ENCODE measurements at regions not wholly inside any gene's neighbourhood (a gene's known extent, or its start where the extent isn't known, plus 50 kb on each side); places are given as distances from the start of the nearest gene placed in this dataset.

DNA sequence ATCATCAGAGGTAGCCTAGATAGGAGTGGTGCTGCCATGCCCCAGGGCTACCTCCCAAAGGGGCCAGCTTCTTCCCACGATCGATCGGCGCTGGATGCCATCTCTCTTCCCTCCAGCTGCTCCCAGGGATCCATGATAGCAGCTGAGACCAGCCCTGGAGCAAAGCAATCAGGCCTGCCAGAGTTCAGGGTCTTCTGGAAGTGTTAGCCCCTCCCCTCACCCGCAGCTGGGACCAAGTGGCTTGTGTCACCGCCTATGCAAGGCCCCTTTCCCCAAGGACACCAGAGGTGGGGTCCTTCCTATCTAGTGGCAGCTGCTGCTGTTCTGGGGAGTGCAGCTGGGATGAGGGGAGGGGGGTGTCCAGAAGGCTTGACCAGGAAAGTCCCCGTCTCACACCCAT lies 87.0 kb downstream of the IRF2BPL start:
- no peak for DNase-seq (ENCODE audit: extremely low read depth, low read depth)
- TF ChIP-seq, protein P1, sequence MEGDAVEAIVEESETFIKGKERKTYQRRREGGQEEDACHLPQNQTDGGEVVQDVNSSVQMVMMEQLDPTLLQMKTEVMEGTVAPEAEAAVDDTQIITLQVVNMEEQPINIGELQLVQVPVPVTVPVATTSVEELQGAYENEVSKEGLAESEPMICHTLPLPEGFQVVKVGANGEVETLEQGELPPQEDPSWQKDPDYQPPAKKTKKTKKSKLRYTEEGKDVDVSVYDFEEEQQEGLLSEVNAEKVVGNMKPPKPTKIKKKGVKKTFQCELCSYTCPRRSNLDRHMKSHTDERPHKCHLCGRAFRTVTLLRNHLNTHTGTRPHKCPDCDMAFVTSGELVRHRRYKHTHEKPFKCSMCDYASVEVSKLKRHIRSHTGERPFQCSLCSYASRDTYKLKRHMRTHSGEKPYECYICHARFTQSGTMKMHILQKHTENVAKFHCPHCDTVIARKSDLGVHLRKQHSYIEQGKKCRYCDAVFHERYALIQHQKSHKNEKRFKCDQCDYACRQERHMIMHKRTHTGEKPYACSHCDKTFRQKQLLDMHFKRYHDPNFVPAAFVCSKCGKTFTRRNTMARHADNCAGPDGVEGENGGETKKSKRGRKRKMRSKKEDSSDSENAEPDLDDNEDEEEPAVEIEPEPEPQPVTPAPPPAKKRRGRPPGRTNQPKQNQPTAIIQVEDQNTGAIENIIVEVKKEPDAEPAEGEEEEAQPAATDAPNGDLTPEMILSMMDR (IDR thresholded peaks at IDR 0.05; ENCODE audit: low read depth, low read length), result no peak

DNA sequence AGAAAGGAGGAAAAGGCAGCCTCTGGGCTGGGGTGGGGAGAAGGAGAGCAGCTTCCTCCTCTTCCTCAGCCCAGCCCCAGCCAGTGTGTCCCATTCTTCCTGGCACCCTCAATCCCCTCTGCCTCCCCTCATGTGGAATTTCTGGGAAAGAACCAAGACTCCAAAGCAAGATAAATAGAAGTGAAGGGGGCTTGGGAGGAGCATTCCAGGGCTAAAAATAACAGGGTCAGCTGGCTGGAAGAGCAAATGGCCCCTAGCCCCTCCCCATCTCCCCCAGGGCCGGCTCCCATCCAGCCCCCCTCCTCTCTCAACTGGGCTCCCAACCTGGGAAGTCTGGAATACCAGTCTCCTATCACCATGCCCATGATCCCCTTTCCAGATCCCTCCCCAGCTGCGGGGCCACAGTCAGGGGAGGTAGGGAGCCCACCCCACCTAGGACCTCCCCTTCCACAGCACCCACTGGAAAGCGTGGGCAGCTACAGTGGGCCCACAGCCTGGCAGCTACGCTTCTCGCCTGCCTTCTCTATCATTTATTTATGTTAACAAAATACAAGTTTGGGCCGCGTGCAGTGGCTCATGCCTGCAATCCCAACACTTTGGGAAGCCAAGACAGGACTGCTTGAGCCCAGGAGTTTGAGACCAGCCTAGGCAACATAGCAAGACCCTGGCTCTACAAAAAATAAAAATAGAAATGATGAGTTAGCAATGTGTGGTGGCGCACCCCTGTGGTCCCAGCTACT lies 88.3 kb downstream of the IRF2BPL start:
- DNase-seq (ENCODE audit: extremely low read depth, low read depth), result no peak
- TF ChIP-seq, protein P1 (IDR thresholded peaks at IDR 0.05; ENCODE audit: low read depth, low read length), result no peak

DNA sequence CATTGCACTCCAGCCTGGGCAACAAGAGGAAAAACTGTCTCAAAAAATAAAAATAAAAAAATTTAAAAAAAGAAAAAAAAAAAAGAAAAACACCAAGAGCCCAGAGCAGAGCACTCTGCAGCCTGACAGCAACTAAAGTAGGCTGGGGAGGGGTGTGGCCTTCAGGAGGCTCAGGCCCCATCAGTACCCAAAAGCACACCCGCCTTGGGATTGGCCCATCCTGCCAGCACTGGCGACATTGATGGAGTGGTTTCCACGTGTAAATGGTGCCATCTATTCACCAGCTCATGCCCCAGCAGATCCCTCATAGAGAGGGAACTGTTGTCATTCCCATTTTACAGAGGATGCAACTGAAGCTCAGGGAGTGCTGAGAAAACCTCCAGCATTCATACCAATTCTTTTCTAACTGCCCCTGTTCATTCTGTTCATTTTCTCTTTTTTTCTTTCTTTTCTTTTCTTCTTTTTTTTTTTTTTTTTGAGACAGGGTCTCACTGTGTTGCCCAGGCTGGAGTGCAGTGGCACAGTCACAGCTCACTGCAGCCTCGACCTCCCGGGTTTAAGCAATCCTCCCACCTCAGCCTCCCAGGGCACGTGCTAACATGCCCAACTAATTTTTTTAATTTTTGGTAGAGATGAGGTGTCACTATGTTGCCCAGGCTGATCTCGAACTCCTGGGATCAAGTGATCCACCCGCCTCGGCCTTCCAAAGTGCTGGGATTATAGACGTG lies 89.3 kb downstream of the IRF2BPL start:
- DNase-seq (ENCODE audit: extremely low read depth, low read depth), result no peak
- TF ChIP-seq, protein P1 (IDR thresholded peaks at IDR 0.05; ENCODE audit: low read depth, low read length), result no peak

DNA sequence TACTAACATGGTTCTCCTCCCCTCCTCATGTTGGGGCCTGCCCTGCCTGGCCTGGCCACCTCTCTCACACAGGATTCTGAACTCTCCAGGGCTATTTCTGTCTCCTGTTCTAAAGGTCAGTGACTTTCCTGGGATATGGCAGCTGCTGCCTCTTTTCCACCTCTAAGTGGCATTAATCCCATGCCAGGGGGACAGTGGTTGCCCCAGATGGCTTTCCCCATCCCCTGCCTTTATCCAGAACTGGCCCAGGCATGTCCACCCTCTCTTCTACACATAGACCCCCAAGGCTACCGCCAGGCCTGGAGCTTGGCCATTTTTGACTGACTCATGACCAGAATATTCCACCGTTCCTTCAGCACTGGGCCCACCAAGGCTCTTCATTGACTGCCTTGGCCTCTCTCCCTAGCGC lies 90.4 kb downstream of the IRF2BPL start:
- no peak for DNase-seq (ENCODE audit: extremely low read depth, low read depth)
- TF ChIP-seq, protein P1 (IDR thresholded peaks at IDR 0.05; ENCODE audit: low read depth, low read length), result no peak

DNA sequence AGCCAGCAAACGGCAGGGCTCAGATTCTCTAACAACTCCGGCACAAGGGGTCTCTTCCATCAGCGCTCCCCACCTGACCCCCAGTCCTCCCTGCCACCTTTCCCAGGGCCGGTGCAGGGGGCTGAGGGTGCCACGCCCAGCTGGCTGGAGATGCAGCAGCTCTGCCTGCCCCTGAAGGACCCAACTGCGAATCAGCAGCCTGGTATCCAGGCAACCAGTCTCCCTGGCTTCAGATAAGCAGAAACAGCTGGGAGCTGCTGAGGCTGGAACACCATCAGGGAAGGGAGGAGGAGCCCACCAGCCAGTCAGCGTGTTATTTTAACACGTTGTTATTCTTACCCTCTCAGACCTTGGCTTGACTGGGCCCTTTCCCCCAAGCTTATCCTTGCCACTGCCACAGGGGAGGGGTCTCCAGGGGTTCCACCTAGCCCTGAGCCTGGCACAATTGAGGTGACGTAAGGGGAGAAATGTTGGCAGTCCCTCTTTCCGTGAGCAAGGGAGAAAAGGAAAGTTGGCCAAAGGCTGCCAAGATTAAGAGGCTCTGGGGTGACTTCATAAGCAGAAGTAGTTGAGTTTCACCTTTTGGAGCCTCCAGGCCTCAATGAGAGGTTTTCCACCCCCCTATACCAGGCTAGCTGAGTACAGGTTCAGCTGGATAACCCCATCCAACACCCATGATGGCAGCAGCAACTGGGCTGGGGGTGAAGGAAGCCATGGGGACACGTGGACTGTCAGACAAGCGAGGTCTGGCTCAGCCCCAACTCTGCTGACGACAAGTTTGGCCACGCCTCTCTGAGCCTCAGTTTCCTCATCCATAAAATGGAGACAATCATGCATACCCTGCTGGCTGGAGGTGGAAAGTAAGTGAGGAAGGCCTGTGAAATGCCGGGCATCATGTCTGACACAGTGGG lies 91.1 kb downstream of the IRF2BPL start:
- peak; percentile 72 for DNase-seq (ENCODE audit: extremely low read depth, low read depth)
- TF ChIP-seq, protein P1 (IDR thresholded peaks at IDR 0.05; ENCODE audit: low read depth, low read length), result no peak

DNA sequence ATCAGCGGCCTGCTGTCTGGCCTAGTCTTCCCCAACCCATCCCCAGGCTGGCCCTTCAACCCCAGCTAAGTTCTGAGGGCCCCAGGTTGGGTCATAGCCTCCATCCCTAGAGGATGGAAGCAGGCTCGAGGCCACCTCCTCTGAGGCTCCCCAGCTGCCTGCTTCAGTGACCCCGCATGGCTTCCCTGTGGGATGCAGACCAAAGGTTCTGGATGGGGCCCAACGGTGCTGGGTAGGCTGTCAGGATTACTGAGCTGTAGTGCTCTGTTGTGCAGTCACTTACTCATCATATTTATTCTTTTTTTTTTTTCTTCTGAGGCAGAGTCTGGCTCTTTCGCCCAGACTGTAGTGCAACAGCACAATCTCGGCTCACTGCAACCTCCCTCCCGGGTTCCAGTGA lies 92.0 kb downstream of the IRF2BPL start:
- TF ChIP-seq, protein P1 (IDR thresholded peaks at IDR 0.05; ENCODE audit: low read depth, low read length), result no peak
- no peak for DNase-seq (ENCODE audit: extremely low read depth, low read depth)
